NT2/D1 (cell line): ENCODE measurements at regions not wholly inside any gene's neighbourhood (a gene's known extent, or its start where the extent isn't known, plus 50 kb on each side); places are given as distances from the start of the nearest gene placed in this dataset.
"Not testable (repeated sequence)": the region's sequence is repeated elsewhere in the genome, so short reads cannot be mapped to it uniquely, and the experiment has no call there.

Experiments
- SUZ12 ChIP-seq: IDR thresholded peaks from 2 replicates; pipeline ENCODE4 v1.6.1; 2011; ENCODE audit not compliant: insufficient read length, insufficient read depth; ENCODE audit errors: extremely low read depth
- YY1 ChIP-seq: IDR thresholded peaks from 2 replicates; pipeline ENCODE4 v1.6.1; 2011; ENCODE audit not compliant: insufficient read length, insufficient read depth
- ZNF274 ChIP-seq: IDR thresholded peaks from 2 replicates; pipeline ENCODE4 v1.6.1; 2011; ENCODE audit warnings: mild to moderate bottlenecking, low read depth, low read length

DNA sequence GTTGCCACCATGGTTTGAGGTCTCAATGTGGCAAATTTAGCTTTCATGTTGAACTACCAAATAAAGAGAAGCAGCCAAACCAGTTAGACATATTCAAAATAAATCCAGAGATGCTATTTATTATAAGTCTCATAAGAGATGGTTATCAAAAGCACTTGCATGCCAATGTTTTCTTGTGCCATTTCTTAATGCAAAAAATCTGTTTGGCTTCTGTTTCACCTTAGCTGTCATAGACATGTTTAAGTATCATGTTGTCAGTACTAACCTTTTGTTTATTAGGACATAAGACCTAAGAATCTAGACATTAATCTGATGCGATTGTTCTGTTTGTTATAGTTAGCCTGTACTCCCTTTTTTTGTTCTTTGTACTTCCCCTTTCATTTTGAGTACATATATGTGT is 110.0 kb upstream of the FBXO28 start:
- not testable (repeated sequence) for TF ChIP-seq ZNF274, YY1, SUZ12
